Inflammatory macrophage treated with lipopolysaccharide for 1 hour (primary cell): ENCODE measurements at regions not wholly inside any gene's neighbourhood (a gene's known extent, or its start where the extent isn't known, plus 50 kb on each side); places are given as distances from the start of the nearest gene placed in this dataset.

Experiments
- DNase-seq, 2 donors: peaks; one replicate each; pipeline ENCODE4 v3.0.0-alpha.2; 2020 to 2022

- no peak for DNase-seq
These were observed 174.2 kb upstream of the CTBP2 start for GRCh38 chr10:125334545-125334944.

GRCh38 chr10:125333769-125334168, 173.4 kb upstream of the CTBP2 start:
- no peak for DNase-seq

GRCh38 chr10:125333209-125333591, 172.8 kb upstream of the CTBP2 start:
- DNase-seq = no peak

GRCh38 chr10:125332548-125333208, 172.3 kb upstream of the CTBP2 start:
- no peak for DNase-seq

- no peak for DNase-seq
These were observed 170.7 kb upstream of the CTBP2 start for GRCh38 chr10:125331056-125331455.

GRCh38 chr10:125329056-125329455, 168.7 kb upstream of the CTBP2 start:
- no peak for DNase-seq

- no peak for DNase-seq
These were observed 165.0 kb upstream of the CTBP2 start for GRCh38 chr10:125325326-125325725.

- DNase-seq = no peak
These were observed 156.1 kb upstream of the CTBP2 start for GRCh38 chr10:125316436-125316835.

- no peak for DNase-seq
These were observed 140.6 kb upstream of the CTBP2 start for GRCh38 chr10:125300937-125301336.

- DNase-seq = no peak
These were observed 139.1 kb upstream of the CTBP2 start for GRCh38 chr10:125299461-125299860.

- DNase-seq = no peak
These were observed 136.2 kb upstream of the CTBP2 start for GRCh38 chr10:125296598-125296997.

- no peak for DNase-seq
These were observed 133.7 kb upstream of the CTBP2 start for GRCh38 chr10:125294109-125294508.

GRCh38 chr10:125291836-125292235, 131.5 kb upstream of the CTBP2 start:
- DNase-seq = no peak

GRCh38 chr10:125289461-125289860, 129.1 kb upstream of the CTBP2 start:
- no peak for DNase-seq

GRCh38 chr10:125284875-125285597, 124.7 kb upstream of the CTBP2 start:
- DNase-seq = no peak

GRCh38 chr10:125283836-125284614, 123.7 kb upstream of the CTBP2 start:
- no peak for DNase-seq

GRCh38 chr10:125283191-125283835, 123.0 kb upstream of the CTBP2 start:
- peak; percentile 9 to 23 for DNase-seq

- no peak for DNase-seq
These were observed 120.7 kb upstream of the CTBP2 start for GRCh38 chr10:125281091-125281490.

- DNase-seq = no peak
These were observed 115.8 kb upstream of the CTBP2 start for GRCh38 chr10:125276133-125276532.

- no peak for DNase-seq
These were observed 114.6 kb upstream of the CTBP2 start for GRCh38 chr10:125274961-125275360.

GRCh38 chr10:125273023-125273422, 112.7 kb upstream of the CTBP2 start:
- no peak for DNase-seq

GRCh38 chr10:125269716-125270115, 109.4 kb upstream of the CTBP2 start:
- DNase-seq = no peak

GRCh38 chr10:125266966-125267365, 106.6 kb upstream of the CTBP2 start:
- no peak for DNase-seq
